HUES6 (cell line): ENCODE measurements at regions not wholly inside any gene's neighbourhood (a gene's known extent, or its start where the extent isn't known, plus 50 kb on each side); places are given as distances from the start of the nearest gene placed in this dataset.

Experiments
- H3K27ac ChIP-seq: 2 replicates; pipeline ENCODE4 v1.7.0; 2013; ENCODE audit warnings: low read depth, mild to moderate bottlenecking, low read length, inconsistent platforms
- H3K27me3 ChIP-seq: 2 replicates; pipeline ENCODE4 v1.6.1; 2013; ENCODE audit warnings: low read length; ENCODE audit not compliant: control insufficient read depth, insufficient read depth
- H3K36me3 ChIP-seq: 2 replicates; pipeline ENCODE4 v1.6.1; 2013; ENCODE audit warnings: low read length; ENCODE audit not compliant: control insufficient read depth, insufficient read depth
- H3K4me1 ChIP-seq: 2 replicates; pipeline ENCODE4 v1.6.1; 2013; ENCODE audit warnings: low read length; ENCODE audit not compliant: control insufficient read depth, insufficient read depth
- H3K4me3 ChIP-seq: 2 replicates; pipeline ENCODE4 v1.5.1; 2013; ENCODE audit warnings: low read depth, low read length
- H3K9ac ChIP-seq: one replicate; pipeline ENCODE4 v1.6.1; 2013; ENCODE audit warnings: mild to moderate bottlenecking, low read length
- H3K9me3 ChIP-seq: 2 replicates; pipeline ENCODE4 v1.6.1; 2013; ENCODE audit warnings: low read depth, low read length; ENCODE audit not compliant: control insufficient read depth, insufficient read depth

DNA sequence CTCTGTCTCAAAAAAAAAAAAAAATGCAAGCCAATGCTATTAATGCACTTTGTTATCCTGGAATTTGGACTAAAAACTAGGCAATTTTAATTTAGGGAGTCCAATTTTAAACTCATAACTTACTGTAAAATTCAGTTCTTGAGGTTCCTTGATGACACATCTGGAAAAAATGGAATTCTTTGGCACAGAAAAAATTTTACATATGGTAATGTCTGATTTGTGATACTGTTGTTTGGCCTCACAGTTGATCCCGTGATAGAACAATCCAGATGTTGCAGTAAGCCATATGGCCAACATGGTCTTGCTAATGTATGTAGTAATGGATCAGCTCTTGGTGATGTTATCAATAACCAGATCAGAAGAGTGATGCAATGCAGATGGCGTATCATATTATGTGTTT is 1089.8 kb downstream of the FLRT2 start:
- Histone ChIP-seq H3K27me3 (no peaks in the 10 kb centered on the region), H3K9ac (no peak overlapping the region), H3K27ac (no peak overlapping the region), H3K36me3 (no peaks in the 10 kb centered on the region), H3K4me3 (no peak overlapping the region), H3K4me1 (no peaks in the 10 kb centered on the region), H3K9me3 (no peaks in the 10 kb centered on the region)

DNA sequence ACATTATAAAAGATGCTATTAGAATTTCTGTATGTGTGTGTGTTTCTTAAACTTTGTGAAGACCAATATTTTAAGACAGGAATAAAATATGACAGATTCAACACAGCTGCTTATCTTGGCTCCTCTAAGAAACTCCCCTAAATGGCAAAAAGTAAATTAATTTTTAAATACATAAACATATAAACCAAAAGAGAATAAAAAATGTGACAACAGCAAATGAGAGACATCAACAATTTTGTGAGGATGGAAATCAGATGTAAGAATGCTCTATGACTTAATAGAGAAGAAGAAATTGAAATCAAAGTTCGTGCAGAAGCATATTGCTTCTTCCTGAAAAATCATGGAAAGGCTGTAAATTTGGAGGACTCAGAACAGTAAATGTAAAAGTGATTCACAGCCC is 1083.8 kb downstream of the FLRT2 start:
- Histone ChIP-seq H3K4me3 (no peak overlapping the region), H3K9me3 (no peaks in the 10 kb centered on the region), H3K9ac (no peak overlapping the region), H3K36me3 (no peaks in the 10 kb centered on the region), H3K4me1 (no peaks in the 10 kb centered on the region), H3K27me3 (no peaks in the 10 kb centered on the region), H3K27ac (no peak overlapping the region)

DNA sequence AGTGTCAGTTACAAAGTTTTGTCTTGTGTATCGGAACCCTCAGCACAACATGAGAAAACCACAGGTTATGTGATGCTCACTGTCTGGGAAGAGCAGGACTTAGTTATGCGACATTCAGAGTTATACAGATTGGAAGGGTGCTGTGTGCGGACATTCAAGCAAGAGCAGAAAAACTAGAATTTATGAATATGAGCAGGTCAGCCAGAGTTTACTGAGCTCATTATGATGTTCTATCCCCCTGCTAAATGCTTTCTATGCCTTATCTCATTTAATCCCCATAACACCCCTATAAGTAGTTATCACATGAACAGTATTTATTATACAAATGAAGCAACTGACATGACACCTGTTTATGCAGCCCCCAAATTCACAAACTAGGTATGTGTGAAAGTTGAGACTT is 1083.2 kb downstream of the FLRT2 start:
- Histone ChIP-seq H3K4me3 (no peak overlapping the region), H3K27me3 (no peaks in the 10 kb centered on the region), H3K27ac (no peak overlapping the region), H3K36me3 (no peaks in the 10 kb centered on the region), H3K9ac (no peak overlapping the region), H3K9me3 (no peaks in the 10 kb centered on the region), H3K4me1 (no peaks in the 10 kb centered on the region)

DNA sequence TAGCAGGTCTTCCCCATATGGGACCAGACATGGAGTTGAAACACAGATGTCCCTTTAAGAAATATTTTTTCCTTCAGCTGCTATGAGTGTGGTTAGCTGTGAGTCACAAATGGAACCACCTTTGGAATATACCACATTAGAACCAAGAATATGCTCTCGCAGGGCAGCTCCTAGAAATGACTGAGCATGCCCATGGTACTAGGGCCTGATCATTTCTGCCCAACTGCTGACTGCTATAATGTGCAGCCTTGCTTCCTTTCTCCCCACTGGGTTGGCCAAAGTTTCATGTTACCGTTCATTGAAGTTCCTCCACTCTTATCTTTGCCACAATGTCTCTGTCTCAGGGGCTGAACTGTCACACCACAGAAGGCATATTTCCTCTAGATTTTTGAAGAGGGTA is 1074.6 kb downstream of the FLRT2 start:
- no peak overlapping the region for H3K4me3 ChIP-seq
- no peaks in the 10 kb centered on the region for H3K9me3 ChIP-seq

DNA sequence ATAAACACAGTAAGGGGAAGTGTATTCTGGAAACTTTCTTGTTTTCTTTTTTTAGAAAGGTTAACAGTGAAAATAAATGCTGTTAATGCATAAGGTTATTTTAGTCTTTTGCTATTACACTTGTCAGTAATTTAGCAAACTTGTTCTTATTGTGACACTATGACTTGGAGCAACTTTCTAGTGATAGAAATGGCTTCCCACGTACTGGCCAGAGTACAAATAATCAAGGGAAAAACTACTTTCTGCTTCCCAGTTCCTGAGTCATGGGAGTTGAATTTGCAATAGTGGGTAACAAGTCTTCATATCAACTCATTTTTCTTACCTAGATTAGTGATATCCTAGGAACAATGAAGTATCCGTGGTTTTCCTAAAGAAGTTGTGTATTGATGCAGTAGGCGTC is 1072.3 kb downstream of the FLRT2 start:
- Histone ChIP-seq H3K9ac (no peak overlapping the region), H3K27me3 (no peaks in the 10 kb centered on the region), H3K4me1 (no peaks in the 10 kb centered on the region), H3K36me3 (no peaks in the 10 kb centered on the region), H3K4me3 (no peak overlapping the region), H3K9me3 (no peaks in the 10 kb centered on the region), H3K27ac (no peak overlapping the region)

More for the DNA sequence above, 1074.6 kb downstream of the FLRT2 start:
- no peaks in the 10 kb centered on the region for H3K27me3 ChIP-seq
- no peak overlapping the region for H3K9ac ChIP-seq
- no peaks in the 10 kb centered on the region for H3K4me1 ChIP-seq
- no peaks in the 10 kb centered on the region for H3K36me3 ChIP-seq
- no peak overlapping the region for H3K27ac ChIP-seq

DNA sequence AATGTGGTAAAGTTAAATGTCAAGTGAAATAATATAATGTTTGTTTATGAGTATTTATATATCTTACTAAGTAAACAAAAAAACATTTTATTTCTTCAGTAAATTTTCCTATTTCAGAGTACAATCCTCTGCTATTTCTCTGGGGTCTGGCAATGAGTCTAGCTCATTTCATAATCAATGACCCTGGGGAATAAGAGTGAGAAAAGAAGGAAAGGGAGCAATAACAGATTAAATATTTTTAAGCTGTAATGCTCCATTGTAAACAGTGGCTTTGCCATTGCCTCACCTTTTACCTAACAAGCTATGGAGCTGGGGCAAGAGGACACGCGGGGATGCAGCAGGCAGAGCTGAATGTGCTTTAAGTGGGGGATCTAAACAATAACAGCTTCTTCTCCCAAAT is 1071.9 kb downstream of the FLRT2 start:
- Histone ChIP-seq H3K36me3 (no peaks in the 10 kb centered on the region), H3K4me1 (no peaks in the 10 kb centered on the region), H3K4me3 (no peak overlapping the region), H3K9me3 (no peaks in the 10 kb centered on the region), H3K27me3 (no peaks in the 10 kb centered on the region), H3K9ac (no peak overlapping the region), H3K27ac (no peak overlapping the region)

DNA sequence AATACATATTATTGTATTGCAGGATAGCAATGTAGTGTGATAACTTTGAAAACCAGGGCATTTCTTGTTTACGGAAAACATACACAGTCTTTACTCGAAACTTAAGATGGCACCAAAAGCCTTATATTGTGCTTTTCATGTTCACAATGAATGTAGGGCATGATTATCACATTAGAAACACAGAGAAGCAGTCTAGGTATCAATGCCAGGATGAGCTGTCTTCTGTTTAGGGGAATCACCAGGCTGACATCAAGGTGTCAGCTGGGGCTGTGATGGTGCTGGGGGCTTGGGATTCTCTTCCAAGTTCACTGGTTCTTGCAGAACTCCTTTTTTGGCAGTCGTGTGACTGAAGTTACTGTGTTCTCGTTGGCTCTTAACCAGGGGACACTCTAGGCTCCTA is 1067.3 kb downstream of the FLRT2 start:
- H3K4me3 ChIP-seq = no peak overlapping the region
- no peaks in the 10 kb centered on the region for H3K27me3 ChIP-seq
- H3K4me1 ChIP-seq = no peaks in the 10 kb centered on the region
- no peaks in the 10 kb centered on the region for H3K36me3 ChIP-seq
- H3K9ac ChIP-seq = no peak overlapping the region
- no peak overlapping the region for H3K27ac ChIP-seq
- H3K9me3 ChIP-seq = no peaks in the 10 kb centered on the region

DNA sequence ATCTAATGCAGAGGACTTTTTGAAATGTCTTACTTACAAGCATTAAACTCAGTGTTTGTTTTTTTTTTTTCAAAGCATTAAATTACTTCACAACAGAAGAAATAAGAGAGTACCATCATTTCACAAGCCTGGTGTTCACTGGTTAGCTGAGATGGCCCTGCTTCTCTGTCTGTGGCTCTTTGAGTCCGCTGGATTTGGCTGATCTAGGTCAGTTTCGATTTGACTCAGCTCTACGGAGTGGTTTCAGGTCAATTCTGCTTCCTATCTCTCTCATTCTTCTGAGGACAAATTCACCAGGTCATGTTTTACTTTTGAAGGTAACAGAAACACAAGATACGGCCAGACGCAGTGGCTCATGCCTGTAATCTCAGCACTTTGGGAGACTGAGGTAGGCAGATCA is 1066.1 kb downstream of the FLRT2 start:
- no peaks in the 10 kb centered on the region for H3K9me3 ChIP-seq
- H3K4me1 ChIP-seq = no peaks in the 10 kb centered on the region
- H3K9ac ChIP-seq = no peak overlapping the region
- no peaks in the 10 kb centered on the region for H3K36me3 ChIP-seq
- no peak overlapping the region for H3K4me3 ChIP-seq
- no peaks in the 10 kb centered on the region for H3K27me3 ChIP-seq
- H3K27ac ChIP-seq = no peak overlapping the region

DNA sequence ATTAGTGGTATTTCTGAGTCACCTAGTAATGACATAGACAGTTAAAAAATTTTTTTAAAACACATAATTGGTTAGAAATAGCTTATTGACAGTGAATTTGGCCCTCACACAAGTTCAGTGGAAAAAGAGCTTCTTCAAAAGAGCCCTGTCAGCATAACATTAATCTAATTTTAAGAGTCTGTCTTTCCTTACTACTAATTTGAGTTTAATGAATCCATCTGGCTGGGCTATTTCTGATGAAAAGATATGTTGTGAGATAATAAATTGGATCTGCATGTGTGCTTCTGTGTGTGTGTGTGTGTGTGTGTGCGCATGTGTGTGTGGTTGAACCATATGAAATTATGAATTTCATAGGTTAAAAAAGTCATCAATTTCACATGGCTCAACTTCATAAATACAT is 1045.2 kb downstream of the FLRT2 start:
- Histone ChIP-seq H3K4me1 (no peaks in the 10 kb centered on the region), H3K36me3 (no peaks in the 10 kb centered on the region), H3K27me3 (no peaks in the 10 kb centered on the region), H3K9me3 (peaks cover 4% of the 10 kb centered on the region; the same call in 1 of the 2 replicates), H3K9ac (no peak overlapping the region), H3K4me3 (no peak overlapping the region), H3K27ac (no peak overlapping the region)

DNA sequence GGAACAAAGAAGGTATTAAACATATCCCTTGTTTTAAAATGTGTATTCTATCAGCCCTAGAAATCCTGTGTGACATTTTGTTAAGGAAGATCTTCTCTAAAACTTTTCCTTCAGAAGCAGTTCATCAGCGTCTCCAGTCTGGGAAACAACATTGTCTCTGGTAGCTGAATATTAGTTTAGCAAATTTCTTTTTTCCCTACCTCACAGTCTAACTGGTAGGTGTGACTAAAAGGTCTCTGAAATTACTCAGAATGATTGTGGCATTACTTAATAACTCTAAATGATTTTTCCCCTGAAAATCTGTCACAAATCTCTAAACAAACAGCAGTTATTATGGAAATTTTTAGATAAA is 1044.8 kb downstream of the FLRT2 start:
- Histone ChIP-seq H3K9ac (no peak overlapping the region), H3K9me3 (peaks cover 4% of the 10 kb centered on the region; the same call in 1 of the 2 replicates), H3K27me3 (no peaks in the 10 kb centered on the region), H3K36me3 (no peaks in the 10 kb centered on the region), H3K4me1 (no peaks in the 10 kb centered on the region), H3K4me3 (no peak overlapping the region), H3K27ac (no peak overlapping the region)

DNA sequence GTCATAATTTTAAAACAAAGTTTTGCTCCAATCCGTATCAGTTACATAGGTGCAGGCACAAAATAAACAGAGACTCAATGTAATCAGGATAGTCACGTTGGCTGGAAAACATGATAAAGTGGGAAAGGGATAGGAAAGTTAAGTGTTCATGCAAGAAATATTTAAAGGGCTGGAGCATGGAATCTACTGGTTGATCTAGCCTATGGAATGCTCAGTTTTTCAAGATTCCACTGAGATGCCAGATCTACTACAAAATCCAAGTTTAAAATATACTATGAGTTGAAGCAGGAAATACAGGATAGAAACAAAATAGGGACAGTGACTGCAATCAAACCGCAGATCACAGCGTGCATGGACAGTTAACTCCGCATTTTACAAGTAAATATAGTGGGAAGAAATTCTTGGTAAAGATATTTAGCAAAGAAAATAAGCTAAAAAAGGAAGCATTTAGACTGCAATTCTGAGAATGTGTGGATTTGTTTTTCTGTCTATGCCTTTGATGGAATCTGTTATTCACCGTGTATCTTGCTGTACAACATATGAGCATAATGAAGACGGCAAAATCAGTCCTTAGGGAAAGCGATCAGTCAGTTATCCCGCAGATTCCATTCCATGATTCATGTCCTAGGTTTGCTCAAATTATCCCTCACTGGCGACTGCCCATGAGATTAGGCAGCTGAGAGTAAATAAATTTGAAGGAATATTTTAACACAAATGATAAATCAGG is 1044.3 kb downstream of the FLRT2 start:
- no peaks in the 10 kb centered on the region for H3K36me3 ChIP-seq
- H3K9ac ChIP-seq = no peak overlapping the region
- H3K27me3 ChIP-seq = no peaks in the 10 kb centered on the region
- H3K27ac ChIP-seq = no peak overlapping the region
- H3K4me3 ChIP-seq = no peak overlapping the region
- peaks cover 4% of the 10 kb centered on the region; the same call in 1 of the 2 replicates for H3K9me3 ChIP-seq
- no peaks in the 10 kb centered on the region for H3K4me1 ChIP-seq

DNA sequence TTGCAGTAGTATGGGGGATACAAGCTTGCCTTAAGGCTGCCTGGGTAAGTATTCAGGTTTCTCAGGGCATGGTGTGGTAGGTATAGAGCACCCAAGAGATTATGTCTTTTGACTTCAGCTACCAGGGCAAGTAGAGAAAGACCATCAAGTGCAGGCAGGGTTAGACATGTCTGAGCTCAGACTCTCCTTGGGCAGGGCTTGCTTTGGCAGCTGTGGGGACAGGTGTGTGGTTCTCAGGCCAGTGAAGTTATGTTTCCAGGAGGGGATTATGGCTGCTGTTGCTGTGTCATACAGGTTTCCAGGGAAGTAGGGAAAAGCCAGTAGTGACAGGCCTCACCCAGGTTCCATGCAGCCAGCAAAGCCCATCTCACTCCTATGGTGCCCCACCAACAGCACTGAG is 1040.4 kb downstream of the FLRT2 start:
- Histone ChIP-seq H3K27me3 (no peaks in the 10 kb centered on the region), H3K4me1 (no peaks in the 10 kb centered on the region), H3K4me3 (no peak overlapping the region), H3K9ac (no peak overlapping the region), H3K36me3 (no peaks in the 10 kb centered on the region), H3K9me3 (peaks cover 4% of the 10 kb centered on the region; the same call in 1 of the 2 replicates), H3K27ac (no peak overlapping the region)
